GM10266 (cell line): ENCODE measurements at regions not wholly inside any gene's neighbourhood (a gene's known extent, or its start where the extent isn't known, plus 50 kb on each side); places are given as distances from the start of the nearest gene placed in this dataset.

ENCODE experiments used
- DNase-seq: peaks from one replicate; pipeline ENCODE4 v3.0.0; 2012; ENCODE audit errors: extremely low spot score
- TF ChIP-seq, protein P1 (sequence below): IDR thresholded peaks from 2 replicates; pipeline ENCODE4 v1.5.1; 2012; ENCODE audit warnings: mild to moderate bottlenecking, low read depth; ENCODE audit not compliant: control insufficient read depth, insufficient read depth; ENCODE audit errors: missing control alignments

DNA sequence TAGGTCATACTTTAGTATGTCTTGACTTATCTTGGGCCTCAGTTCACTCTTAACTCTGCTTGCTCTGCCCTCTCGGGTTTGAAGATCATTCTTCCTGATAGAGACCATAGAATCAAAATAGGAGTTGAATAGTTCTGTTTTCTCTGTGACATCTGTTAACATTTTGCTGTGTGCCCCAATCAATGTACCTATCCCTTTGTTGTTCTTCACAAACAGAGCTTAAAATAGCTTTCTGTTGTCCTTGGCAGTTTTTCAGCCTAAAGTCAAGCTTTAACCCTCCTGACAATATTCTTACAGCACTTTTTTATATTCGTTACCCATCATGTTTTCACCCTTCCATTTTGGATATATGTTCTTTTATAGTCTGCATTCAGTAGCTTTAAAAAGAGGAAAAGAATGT is 724.5 kb upstream of the FANCL start:
- DNase-seq: no peak
- TF ChIP-seq, protein P1, sequence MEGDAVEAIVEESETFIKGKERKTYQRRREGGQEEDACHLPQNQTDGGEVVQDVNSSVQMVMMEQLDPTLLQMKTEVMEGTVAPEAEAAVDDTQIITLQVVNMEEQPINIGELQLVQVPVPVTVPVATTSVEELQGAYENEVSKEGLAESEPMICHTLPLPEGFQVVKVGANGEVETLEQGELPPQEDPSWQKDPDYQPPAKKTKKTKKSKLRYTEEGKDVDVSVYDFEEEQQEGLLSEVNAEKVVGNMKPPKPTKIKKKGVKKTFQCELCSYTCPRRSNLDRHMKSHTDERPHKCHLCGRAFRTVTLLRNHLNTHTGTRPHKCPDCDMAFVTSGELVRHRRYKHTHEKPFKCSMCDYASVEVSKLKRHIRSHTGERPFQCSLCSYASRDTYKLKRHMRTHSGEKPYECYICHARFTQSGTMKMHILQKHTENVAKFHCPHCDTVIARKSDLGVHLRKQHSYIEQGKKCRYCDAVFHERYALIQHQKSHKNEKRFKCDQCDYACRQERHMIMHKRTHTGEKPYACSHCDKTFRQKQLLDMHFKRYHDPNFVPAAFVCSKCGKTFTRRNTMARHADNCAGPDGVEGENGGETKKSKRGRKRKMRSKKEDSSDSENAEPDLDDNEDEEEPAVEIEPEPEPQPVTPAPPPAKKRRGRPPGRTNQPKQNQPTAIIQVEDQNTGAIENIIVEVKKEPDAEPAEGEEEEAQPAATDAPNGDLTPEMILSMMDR: no peak

- no peak for DNase-seq
- TF ChIP-seq, protein P1: no peak
Observed at GRCh38 chr2:58959996-58960395, 718.9 kb upstream of the FANCL start.

DNA sequence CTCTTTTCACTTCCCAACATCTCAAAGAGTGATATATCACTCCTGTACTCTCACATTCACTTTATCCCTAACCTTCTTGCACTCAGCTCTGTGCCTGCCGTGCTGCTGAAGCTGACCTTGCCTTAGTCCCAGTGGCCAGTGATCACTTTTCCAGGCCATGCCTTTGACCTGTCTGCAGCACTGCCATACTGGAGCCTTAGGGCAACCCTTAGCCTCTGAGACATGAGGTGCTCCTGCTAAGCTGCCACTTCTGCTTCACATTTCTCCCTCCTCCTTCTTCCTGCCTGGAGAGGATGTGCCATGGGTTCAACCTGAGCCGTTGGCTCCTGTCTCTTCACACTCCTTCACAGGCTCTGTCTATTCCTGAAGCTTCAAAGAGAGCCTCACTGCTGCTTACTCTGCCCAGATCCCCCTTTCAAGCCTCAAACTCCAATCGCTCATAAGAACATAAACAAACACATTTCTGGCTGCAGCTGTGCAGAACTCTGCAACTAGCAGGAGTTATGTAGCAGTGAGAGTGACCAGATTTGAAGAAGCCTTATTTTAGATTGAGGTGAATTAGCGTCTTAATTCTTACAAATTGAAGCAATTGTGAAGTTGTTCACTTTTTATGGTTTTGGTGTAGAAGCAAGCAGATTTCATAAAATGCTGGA is 716.2 kb upstream of the FANCL start:
- DNase-seq: no peak

GRCh38 chr2:58954880-58955385 is 713.8 kb upstream of the FANCL start:
- TF ChIP-seq, protein P1: no peak

More for the DNA sequence above, 716.2 kb upstream of the FANCL start:
- TF ChIP-seq, protein P1: no peak

GRCh38 chr2:58951722-58952121 is 710.6 kb upstream of the FANCL start:
- DNase-seq: no peak
- TF ChIP-seq, protein P1: no peak

More at GRCh38 chr2:58954880-58955385, 713.8 kb upstream of the FANCL start:
- no peak for DNase-seq

- DNase-seq: no peak
- TF ChIP-seq, protein P1: no peak
Observed at GRCh38 chr2:58950795-58951462, 709.8 kb upstream of the FANCL start.

- TF ChIP-seq, protein P1: no peak
- no peak for DNase-seq
Observed at GRCh38 chr2:58939388-58939787, 698.3 kb upstream of the FANCL start.
